ENCODE measurements at regions not wholly inside any gene's neighbourhood (a gene's known extent, or its start where the extent isn't known, plus 50 kb on each side); places are given as distances from the start of the nearest gene placed in this dataset.

DNA sequence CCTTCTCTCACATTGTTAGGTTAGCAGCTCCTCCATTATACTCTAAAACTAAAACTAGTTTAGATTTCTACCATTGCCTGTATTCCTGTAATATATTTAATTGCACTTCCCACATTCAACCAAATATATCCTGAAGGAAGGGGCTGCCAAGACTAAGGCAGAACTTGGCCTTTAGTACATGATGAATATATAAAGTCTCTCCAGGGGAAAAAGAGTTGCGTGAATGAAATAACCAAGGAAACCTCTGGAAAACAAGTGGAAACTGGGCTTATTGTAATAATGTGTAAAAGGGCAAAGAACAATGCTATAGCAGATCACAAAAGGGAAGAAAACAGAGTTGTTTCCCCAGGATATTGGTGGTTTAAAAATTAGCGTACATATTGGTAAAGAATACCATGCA, 1012.5 kb upstream of the PRMT6 start:
- TF ChIP-seq, protein P1, sequence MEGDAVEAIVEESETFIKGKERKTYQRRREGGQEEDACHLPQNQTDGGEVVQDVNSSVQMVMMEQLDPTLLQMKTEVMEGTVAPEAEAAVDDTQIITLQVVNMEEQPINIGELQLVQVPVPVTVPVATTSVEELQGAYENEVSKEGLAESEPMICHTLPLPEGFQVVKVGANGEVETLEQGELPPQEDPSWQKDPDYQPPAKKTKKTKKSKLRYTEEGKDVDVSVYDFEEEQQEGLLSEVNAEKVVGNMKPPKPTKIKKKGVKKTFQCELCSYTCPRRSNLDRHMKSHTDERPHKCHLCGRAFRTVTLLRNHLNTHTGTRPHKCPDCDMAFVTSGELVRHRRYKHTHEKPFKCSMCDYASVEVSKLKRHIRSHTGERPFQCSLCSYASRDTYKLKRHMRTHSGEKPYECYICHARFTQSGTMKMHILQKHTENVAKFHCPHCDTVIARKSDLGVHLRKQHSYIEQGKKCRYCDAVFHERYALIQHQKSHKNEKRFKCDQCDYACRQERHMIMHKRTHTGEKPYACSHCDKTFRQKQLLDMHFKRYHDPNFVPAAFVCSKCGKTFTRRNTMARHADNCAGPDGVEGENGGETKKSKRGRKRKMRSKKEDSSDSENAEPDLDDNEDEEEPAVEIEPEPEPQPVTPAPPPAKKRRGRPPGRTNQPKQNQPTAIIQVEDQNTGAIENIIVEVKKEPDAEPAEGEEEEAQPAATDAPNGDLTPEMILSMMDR (IDR thresholded peaks at IDR 0.05; ENCODE audit: low read depth, low read length) = no peak
- DNase-seq (ENCODE audit: low read depth, low spot score) = no peak
- in situ Hi-C loops (cut with HindIII; ENCODE audit: low sequenced_read_pairs) = no loop called here
- H3K4me3 ChIP-seq (ENCODE audit: low read depth, low read length) = no peak overlapping the region

DNA sequence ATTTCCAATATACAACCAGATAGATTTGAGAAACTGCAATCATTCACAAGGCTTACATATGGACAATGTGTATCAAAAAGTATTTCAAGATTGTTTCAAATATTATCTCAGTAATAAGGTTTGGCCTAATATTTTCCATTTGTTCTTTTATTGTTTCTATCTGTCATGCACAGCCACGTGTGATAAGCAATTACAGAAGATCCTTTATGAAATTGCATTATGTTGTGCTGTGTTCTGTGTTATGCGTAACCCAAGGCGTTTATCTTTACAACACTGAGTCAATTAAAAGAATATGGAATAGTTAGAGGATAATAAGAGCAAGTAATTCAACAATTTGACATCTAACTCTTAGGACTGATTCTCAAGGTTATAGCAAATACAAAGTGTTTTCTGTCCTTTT, 1009.3 kb upstream of the PRMT6 start:
- H3K4me3 ChIP-seq (ENCODE audit: low read depth, low read length) = no peak overlapping the region
- DNase-seq (ENCODE audit: low read depth, low spot score) = no peak
- in situ Hi-C loops (cut with HindIII; ENCODE audit: low sequenced_read_pairs) = no loop called here
- TF ChIP-seq, protein P1 (IDR thresholded peaks at IDR 0.05; ENCODE audit: low read depth, low read length) = no peak

DNA sequence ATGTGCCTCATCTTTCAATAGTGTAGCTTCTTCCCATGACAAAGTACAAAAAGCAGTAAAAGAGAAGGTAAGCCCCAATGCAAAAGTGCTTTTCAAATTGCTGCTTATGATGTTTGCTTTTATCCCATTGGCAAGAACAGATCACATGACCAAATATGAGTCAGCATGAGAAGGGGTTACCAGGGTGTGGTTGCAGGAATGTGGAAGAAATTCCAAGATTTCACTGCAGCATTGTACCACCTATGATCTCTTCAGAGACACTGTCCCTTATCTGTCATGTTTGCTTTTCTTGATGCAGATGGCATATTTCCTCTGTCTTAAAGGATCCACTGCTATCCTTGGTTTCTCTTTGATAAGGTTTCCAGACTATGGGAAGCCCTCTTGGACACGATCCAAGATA, 1006.9 kb upstream of the PRMT6 start:
- in situ Hi-C loops (cut with HindIII; ENCODE audit: low sequenced_read_pairs) = no loop called here
- TF ChIP-seq, protein P1 (IDR thresholded peaks at IDR 0.05; ENCODE audit: low read depth, low read length) = no peak
- DNase-seq (ENCODE audit: low read depth, low spot score) = no peak
- H3K4me3 ChIP-seq (ENCODE audit: low read depth, low read length) = no peak overlapping the region

DNA sequence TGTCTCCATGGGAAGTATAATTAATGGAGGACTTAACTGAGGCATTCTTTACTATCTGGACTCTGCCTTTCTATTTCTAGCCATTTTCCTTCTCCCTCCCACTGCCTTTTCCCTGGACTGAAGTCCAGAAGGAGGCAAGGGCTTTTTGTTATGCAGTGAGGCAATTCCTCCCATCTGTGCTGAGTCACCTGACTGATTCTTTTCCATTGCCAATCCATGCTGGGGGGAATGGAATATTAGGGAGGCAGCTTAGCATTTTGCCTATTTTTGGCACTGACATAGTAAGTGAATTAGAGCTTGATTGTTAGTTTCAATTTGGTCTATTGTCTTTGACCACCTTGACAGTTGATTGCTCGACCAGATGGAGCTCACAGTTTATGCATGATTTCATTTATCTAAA, 1000.6 kb upstream of the PRMT6 start:
- DNase-seq (ENCODE audit: low read depth, low spot score) = no peak
- in situ Hi-C loops (cut with HindIII; ENCODE audit: low sequenced_read_pairs) = no loop called here
- no peak overlapping the region for H3K4me3 ChIP-seq (ENCODE audit: low read depth, low read length)
- TF ChIP-seq, protein P1 (IDR thresholded peaks at IDR 0.05; ENCODE audit: low read depth, low read length) = no peak

DNA sequence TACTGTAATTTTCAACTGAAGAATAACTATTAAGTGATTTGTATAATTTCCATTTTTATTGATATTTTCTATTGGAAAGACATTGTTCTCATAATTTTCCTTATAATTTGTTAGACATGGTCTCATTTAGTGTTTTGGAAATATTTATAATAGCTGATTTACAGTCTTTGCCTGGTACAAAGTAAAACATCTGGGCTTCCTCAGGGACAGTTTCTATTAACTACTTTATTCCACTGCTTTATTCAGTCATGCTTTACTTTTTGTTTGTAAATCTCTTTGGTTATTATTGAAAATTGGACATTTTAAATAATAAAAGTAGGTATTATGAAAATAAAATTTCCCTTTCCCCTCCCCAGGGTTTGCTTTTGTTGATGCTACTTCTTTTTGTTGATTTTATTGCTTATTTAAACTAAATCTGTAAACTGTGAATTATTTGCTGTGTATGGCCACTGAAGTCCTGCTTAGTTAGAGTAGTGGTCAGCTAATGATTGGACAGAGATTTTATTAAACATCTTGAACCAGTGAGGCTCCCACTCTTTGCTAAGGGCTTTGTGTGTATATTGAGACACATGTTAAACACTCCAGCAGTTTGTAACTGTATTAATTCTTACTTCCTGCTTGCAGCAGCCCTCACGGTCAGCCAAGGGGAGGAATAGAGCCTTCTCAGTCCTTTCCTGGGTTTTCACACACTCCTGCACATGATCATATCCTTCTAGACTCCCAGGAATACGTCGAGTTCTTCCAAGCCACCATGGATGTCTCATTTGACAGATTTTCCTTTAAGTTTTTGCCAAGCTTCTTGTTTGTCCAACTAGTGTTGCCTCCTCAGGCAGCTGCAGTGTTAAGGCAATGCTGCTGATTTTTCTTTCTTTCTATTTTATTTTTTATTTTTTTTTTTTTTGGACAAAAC, 994.6 kb upstream of the PRMT6 start:
- no peak for DNase-seq (ENCODE audit: low read depth, low spot score)
- TF ChIP-seq, protein P1 (IDR thresholded peaks at IDR 0.05; ENCODE audit: low read depth, low read length) = no peak
- in situ Hi-C loops (cut with HindIII; ENCODE audit: low sequenced_read_pairs) = no loop called here
- H3K4me3 ChIP-seq (ENCODE audit: low read depth, low read length) = no peak overlapping the region

DNA sequence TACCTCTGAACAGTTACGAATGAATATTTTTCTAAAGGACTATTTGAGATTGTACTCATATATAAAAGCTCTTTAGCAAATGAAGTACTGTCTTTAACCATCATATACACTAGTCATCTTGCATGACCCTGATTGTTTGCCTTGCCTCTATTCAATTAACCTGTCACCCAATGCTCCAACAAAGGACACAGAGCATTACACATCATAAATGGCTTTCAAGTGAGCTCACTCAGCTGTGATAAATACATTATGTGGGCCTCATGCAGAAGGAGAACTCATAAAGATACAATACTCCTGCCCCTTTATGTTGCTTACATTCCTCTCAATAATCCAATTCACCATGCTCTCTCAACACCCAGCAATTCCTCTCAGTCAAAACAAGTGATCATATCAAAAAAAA, 993.0 kb upstream of the PRMT6 start:
- in situ Hi-C loops (cut with HindIII; ENCODE audit: low sequenced_read_pairs) = no loop called here
- TF ChIP-seq, protein P1 (IDR thresholded peaks at IDR 0.05; ENCODE audit: low read depth, low read length) = no peak
- no peak overlapping the region for H3K4me3 ChIP-seq (ENCODE audit: low read depth, low read length)
- no peak for DNase-seq (ENCODE audit: low read depth, low spot score)

All from astrocyte of the spinal cord (primary cell).